GM19043 (cell line): ENCODE measurements at regions not wholly inside any gene's neighbourhood (a gene's known extent, or its start where the extent isn't known, plus 50 kb on each side); places are given as distances from the start of the nearest gene placed in this dataset.

Experiments
- ATAC-seq: cut with Tn5 transposase; IDR thresholded peaks from one replicate; pipeline ENCODE4 v1.9.1; 2021; ENCODE audit warnings: low read depth; ENCODE audit not compliant: unreplicated experiment

GRCh38 chr3:127033171-127033570 is 50.3 kb downstream of the PLXNA1 start:
- ATAC-seq = no peak

- no peak for ATAC-seq
Measured at GRCh38 chr3:127033786-127034185, 50.9 kb downstream of the PLXNA1 start.

GRCh38 chr3:127034195-127034989 is 51.5 kb downstream of the PLXNA1 start:
- ATAC-seq = no peak

- no peak for ATAC-seq
Measured at GRCh38 chr3:127034990-127035652, 52.2 kb downstream of the PLXNA1 start.

GRCh38 chr3:127035677-127036076 is 52.8 kb downstream of the PLXNA1 start:
- ATAC-seq = no peak

GRCh38 chr3:127036209-127037020 is 53.5 kb downstream of the PLXNA1 start:
- ATAC-seq = no peak

- no peak for ATAC-seq
Measured at GRCh38 chr3:127037021-127037400, 54.1 kb downstream of the PLXNA1 start.

GRCh38 chr3:127037418-127037841 is 54.5 kb downstream of the PLXNA1 start:
- no peak for ATAC-seq

- ATAC-seq = no peak
Measured at GRCh38 chr3:127037971-127038446, 55.1 kb downstream of the PLXNA1 start.

- ATAC-seq = no peak
Measured at GRCh38 chr3:127038466-127038865, 55.6 kb downstream of the PLXNA1 start.

- no peak for ATAC-seq
Measured at GRCh38 chr3:127038923-127039581, 56.1 kb downstream of the PLXNA1 start.

- no peak for ATAC-seq
Measured at GRCh38 chr3:127039719-127040118, 56.8 kb downstream of the PLXNA1 start.

GRCh38 chr3:127040216-127040615 is 57.3 kb downstream of the PLXNA1 start:
- no peak for ATAC-seq

GRCh38 chr3:127041264-127041820 is 58.4 kb downstream of the PLXNA1 start:
- no peak for ATAC-seq

GRCh38 chr3:127041933-127042332 is 59.0 kb downstream of the PLXNA1 start:
- ATAC-seq = no peak

GRCh38 chr3:127042634-127043033 is 59.7 kb downstream of the PLXNA1 start:
- ATAC-seq = no peak

GRCh38 chr3:127043041-127043641 is 60.2 kb downstream of the PLXNA1 start:
- ATAC-seq = no peak

GRCh38 chr3:127043731-127044510 is 61.0 kb downstream of the PLXNA1 start:
- no peak for ATAC-seq

- ATAC-seq = no peak
Measured at GRCh38 chr3:127044996-127045395, 62.1 kb downstream of the PLXNA1 start.
